Transverse colon (tissue), 4 donors: ENCODE measurements at regions not wholly inside any gene's neighbourhood (a gene's known extent, or its start where the extent isn't known, plus 50 kb on each side); places are given as distances from the start of the nearest gene placed in this dataset.
A peak's percentile ranks its signal among the peaks of the same experiment; 100 is the strongest.

ENCODE experiments used
- DNase-seq: peaks from one replicate; pipeline ENCODE4 v3.0.0-alpha.2; 2019
- H3K27ac ChIP-seq, 4 donors: fragments of 200-600 bp; sonication (generic); 2 replicates each; pipeline ENCODE4 v1.5.1; 2016 to 2018; ENCODE audit warnings: inconsistent platforms in 4 of 4
- H3K27me3 ChIP-seq: fragments of 200-600 bp; sonication (generic); 2 replicates; pipeline ENCODE4 v1.5.1; 2017; ENCODE audit warnings: inconsistent platforms
- H3K36me3 ChIP-seq, 4 donors: fragments of 200-600 bp; sonication (generic); 2 replicates each; pipeline ENCODE4 v1.5.1; 2017 to 2019; ENCODE audit warnings: inconsistent platforms in 4 of 4
- H3K4me1 ChIP-seq, 4 donors: fragments of 200-600 bp; sonication (generic); 2 replicates each; pipeline ENCODE4 v1.5.1; 2017 to 2020; ENCODE audit warnings: inconsistent platforms in 4 of 4
- H3K4me3 ChIP-seq, 4 donors: fragments of 200-600 bp; sonication (generic); 1 replicate in 1 of 4; 2 replicates in 3 of 4; pipeline versions ENCODE4 v1.5.1 to v1.6.1; 2017 to 2019; ENCODE audit warnings: inconsistent platforms in 4 of 4
- H3K9me3 ChIP-seq, 2 donors: fragments of 200-600 bp; sonication (generic); 2 replicates each; pipeline ENCODE4 v1.5.1; 2017 to 2019; ENCODE audit warnings: inconsistent platforms in 2 of 2
- EP300 ChIP-seq: sonication (generic); formaldehyde crosslinking; IDR thresholded peaks from one replicate; pipeline ENCODE4 v1.6.1; 2017; ENCODE audit warnings: antibody characterized with exemption, low read depth
- POLR2A ChIP-seq: fragments of 450-650 bp; IDR thresholded peaks from one replicate; pipeline ENCODE4 v1.6.1; 2016; ENCODE audit warnings: antibody characterized with exemption, mild to moderate bottlenecking, moderate library complexity
- POLR2AphosphoS5 ChIP-seq, 3 donors: sonication (generic); formaldehyde crosslinking; IDR thresholded peaks; one replicate each; pipeline ENCODE4 v1.6.1; 2016; ENCODE audit warnings: antibody characterized with exemption in 3 of 3
- WGBS, 2 donors: methylation state at CpG; one replicate each; pipeline ENCODE4 v1.1.5; 2018; ENCODE audit warnings: low coverage in 1 of 2; 5-methylcytosine and 5-hydroxymethylcytosine counted together
- in situ Hi-C, 4 donors: fragments of 200-750 bp; cut with MboI; loops; one replicate each; pipeline versions ENCODE4 v1.15.0 to v1.15.1; 2017; ENCODE audit warnings: low sequenced_read_pairs in 3 of 4, low pct_ligation_motif_present in 1 of 4, low pct_unique_long_range_greater_than_20kb in 1 of 4
- intact Hi-C: fragments of 100-400 bp; cut with DNase I; formaldehyde crosslinking; loops from one replicate; pipeline ENCODE4 v1.15.1; 2023; ENCODE audit warnings: low total_unique reads
- TF ChIP-seq, protein P1 (sequence below), 5 experiments: fragments of 200-600 bp in 3 of 5; fragments of 450-650 bp in 2 of 5; sonication (generic) in 3 of 5; IDR thresholded peaks; 1 replicate in 2 of 5; 2 replicates in 3 of 5; pipeline ENCODE4 v1.5.1; 2016 to 2017; ENCODE audit warnings: antibody characterized with exemption in 5 of 5, inconsistent platforms in 3 of 5, mild to moderate bottlenecking in 2 of 5, moderate library complexity in 1 of 5

DNA sequence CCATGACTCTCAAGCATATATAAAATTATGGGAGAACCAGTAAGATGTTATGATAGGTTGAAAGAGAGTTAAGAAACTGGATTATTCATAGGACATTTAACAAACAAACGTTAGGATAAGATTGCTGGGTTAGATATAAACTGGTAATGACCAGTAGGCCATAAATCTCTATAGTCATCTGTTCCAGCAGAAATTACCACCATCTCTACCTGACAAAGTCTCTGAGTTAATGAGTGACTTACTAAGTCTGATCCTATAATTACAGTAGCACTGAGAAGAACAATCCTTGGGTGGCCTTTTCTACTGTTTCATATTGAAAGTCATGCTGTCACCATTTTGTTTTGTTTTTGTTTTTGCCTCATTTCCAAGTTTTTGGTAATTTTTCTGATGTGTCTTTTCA, 136.9 kb upstream of the CNOT2 start:
- in situ Hi-C loops: no loop called here
- Histone ChIP-seq H3K27ac (peak overlapping the region in 2 of 4 donors; percentile 22 to 32), H3K36me3 (no peaks in the 10 kb centered on the region), H3K4me1 (peaks cover 0 to 11% (median 8%) of the 10 kb centered on the region in 4 donors), H3K9me3 (peaks cover 11 to 13% of the 10 kb centered on the region in 2 donors), H3K27me3 (no peaks in the 10 kb centered on the region), H3K4me3 (no peak overlapping the region)
- intact Hi-C loops: no loop called here
- 20 to 67% methylated on average over 1 of the region's 1 CpG for WGBS, 2 donors
- no peak for DNase-seq
- TF ChIP-seq EP300 (no peak), POLR2AphosphoS5 (IDR thresholded peaks at IDR 0.05) (peak in 1 of 3 donors; percentile 19)

DNA sequence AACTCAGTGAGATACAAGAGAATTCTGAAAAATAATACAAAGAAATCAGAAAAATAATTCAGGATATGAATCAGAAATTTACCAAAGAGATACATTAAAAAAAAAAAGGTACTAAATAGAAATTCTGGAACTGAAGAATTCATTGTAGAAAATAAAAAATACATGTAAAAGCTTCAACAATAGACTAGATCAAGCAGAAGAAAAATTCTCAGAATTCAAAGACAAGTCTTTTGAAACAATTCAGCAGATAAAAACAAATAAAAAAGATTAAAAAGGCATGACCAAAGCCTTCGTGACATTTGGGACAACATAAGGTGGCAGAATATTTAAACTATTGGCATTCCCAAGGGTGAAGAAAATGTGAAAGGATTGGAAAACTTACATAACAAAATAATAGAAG, 133.1 kb upstream of the CNOT2 start:
- intact Hi-C loops (no loop called here), in situ Hi-C loops (no loop called here)
- H3K9me3 ChIP-seq: peaks cover 11 to 22% of the 10 kb centered on the region in 2 donors
- TF ChIP-seq EP300 (no peak), POLR2A (no peak), POLR2AphosphoS5 (IDR thresholded peaks at IDR 0.05) (no peak)
- TF ChIP-seq, protein P1, sequence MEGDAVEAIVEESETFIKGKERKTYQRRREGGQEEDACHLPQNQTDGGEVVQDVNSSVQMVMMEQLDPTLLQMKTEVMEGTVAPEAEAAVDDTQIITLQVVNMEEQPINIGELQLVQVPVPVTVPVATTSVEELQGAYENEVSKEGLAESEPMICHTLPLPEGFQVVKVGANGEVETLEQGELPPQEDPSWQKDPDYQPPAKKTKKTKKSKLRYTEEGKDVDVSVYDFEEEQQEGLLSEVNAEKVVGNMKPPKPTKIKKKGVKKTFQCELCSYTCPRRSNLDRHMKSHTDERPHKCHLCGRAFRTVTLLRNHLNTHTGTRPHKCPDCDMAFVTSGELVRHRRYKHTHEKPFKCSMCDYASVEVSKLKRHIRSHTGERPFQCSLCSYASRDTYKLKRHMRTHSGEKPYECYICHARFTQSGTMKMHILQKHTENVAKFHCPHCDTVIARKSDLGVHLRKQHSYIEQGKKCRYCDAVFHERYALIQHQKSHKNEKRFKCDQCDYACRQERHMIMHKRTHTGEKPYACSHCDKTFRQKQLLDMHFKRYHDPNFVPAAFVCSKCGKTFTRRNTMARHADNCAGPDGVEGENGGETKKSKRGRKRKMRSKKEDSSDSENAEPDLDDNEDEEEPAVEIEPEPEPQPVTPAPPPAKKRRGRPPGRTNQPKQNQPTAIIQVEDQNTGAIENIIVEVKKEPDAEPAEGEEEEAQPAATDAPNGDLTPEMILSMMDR (IDR thresholded peaks at IDR 0.05): no peak
- H3K4me1 ChIP-seq: peaks cover 0 to 11% (median 8%) of the 10 kb centered on the region in 4 donors
- 60 to 93% methylated on average over 1 of the region's 1 CpG for WGBS, 2 donors
- H3K27ac ChIP-seq: no peak overlapping the region
- DNase-seq: no peak
- no peaks in the 10 kb centered on the region for H3K36me3 ChIP-seq
- no peak overlapping the region for H3K4me3 ChIP-seq
- H3K27me3 ChIP-seq: no peaks in the 10 kb centered on the region

DNA sequence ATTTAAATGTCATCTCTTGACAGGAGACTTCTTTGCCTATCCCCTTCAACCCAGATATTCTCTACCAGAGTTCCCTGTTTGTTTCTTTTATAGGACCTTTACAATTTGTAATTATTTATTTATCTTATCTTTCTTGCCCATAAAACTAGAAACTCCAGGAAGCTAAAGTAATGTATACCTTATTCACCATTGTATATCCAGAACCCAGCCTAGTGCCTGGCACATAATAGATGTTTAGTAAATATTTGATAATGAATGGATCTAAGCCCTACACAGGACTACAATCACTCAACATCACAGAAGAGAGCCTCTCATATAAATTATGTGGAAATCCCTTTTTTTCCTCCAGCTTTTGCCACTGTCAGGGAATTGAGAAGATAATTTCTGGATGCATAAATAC, 125.6 kb upstream of the CNOT2 start:
- intact Hi-C loops (no loop called here), in situ Hi-C loops (no loop called here)
- Histone ChIP-seq H3K27me3 (no peaks in the 10 kb centered on the region), H3K4me1 (peaks cover 0 to 8% (median 3%) of the 10 kb centered on the region in 4 donors), H3K27ac (no peak overlapping the region), H3K4me3 (no peak overlapping the region), H3K9me3 (no peaks in the 10 kb centered on the region), H3K36me3 (no peaks in the 10 kb centered on the region)
- TF ChIP-seq, protein P1 (IDR thresholded peaks at IDR 0.05): no peak
- TF ChIP-seq POLR2A (no peak), POLR2AphosphoS5 (IDR thresholded peaks at IDR 0.05) (no peak), EP300 (no peak)
- no peak for DNase-seq

DNA sequence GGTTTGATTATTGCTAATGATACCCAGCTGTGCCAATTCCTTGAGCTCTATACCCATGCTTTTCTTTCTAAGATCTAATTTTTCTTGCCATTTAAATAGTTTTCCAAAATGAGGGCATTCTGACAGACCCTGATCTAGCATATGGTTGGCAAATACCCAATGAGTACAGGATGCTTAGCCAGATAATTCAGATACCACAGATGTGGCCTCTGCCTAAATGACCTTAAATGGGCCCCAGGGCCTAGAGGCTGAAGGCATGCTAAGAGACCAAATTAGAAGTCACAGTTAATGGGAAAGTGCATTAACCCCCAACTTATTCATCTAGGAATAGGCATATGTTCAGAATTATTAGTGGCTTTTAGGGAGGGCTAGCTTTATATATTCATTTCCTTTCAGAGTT, 122.3 kb upstream of the CNOT2 start:
- Histone ChIP-seq H3K4me3 (no peak overlapping the region), H3K4me1 (peaks cover 0 to 8% (median 3%) of the 10 kb centered on the region in 4 donors), H3K9me3 (no peaks in the 10 kb centered on the region), H3K27me3 (no peaks in the 10 kb centered on the region), H3K36me3 (no peaks in the 10 kb centered on the region), H3K27ac (no peak overlapping the region)
- TF ChIP-seq POLR2A (no peak), POLR2AphosphoS5 (IDR thresholded peaks at IDR 0.05) (no peak), EP300 (no peak)
- TF ChIP-seq, protein P1 (IDR thresholded peaks at IDR 0.05): no peak
- intact Hi-C loops (no loop called here), in situ Hi-C loops (no loop called here)
- DNase-seq: no peak

DNA sequence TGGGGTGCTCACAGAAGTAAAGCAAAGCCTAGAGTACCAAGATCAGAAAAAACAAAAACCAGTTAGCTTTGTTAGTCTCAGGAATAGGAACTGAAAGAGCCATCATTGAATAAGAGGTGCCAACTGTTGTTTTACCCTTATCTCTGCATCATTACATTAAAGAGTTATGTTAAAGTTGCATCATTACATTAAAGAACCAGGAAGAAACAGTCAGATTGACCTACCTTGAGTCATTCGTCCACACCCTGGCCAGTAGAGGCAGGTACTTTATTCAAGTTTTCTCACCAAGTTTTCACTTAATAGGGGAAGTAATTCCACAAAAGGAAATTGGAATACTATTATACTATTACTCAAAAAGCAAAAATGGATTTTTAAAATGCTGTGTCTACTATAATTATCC, 121.7 kb upstream of the CNOT2 start:
- Histone ChIP-seq H3K36me3 (no peaks in the 10 kb centered on the region), H3K9me3 (no peaks in the 10 kb centered on the region), H3K27ac (no peak overlapping the region), H3K27me3 (no peaks in the 10 kb centered on the region), H3K4me1 (peaks cover 0 to 8% (median 3%) of the 10 kb centered on the region in 4 donors), H3K4me3 (no peak overlapping the region)
- in situ Hi-C loops: no loop called here
- TF ChIP-seq EP300 (no peak), POLR2A (no peak), POLR2AphosphoS5 (IDR thresholded peaks at IDR 0.05) (no peak)
- TF ChIP-seq, protein P1 (IDR thresholded peaks at IDR 0.05): no peak
- DNase-seq: no peak
- 40 to 63% methylated on average over 1 of the region's 1 CpG for WGBS, 2 donors
- intact Hi-C loops: no loop called here
